Tibial nerve (tissue), 4 donors: ENCODE measurements at regions not wholly inside any gene's neighbourhood (a gene's known extent, or its start where the extent isn't known, plus 50 kb on each side); places are given as distances from the start of the nearest gene placed in this dataset.

Experiments used
- EP300 ChIP-seq, 2 donors: sonication (generic); formaldehyde crosslinking; IDR thresholded peaks; one replicate each; pipeline ENCODE4 v1.6.1; 2017; ENCODE audit warnings: antibody characterized with exemption in 2 of 2, mild to moderate bottlenecking in 1 of 2
- POLR2A ChIP-seq, 2 donors: fragments of 450-650 bp; IDR thresholded peaks; one replicate each; pipeline ENCODE4 v1.6.1; 2017; ENCODE audit warnings: antibody characterized with exemption in 2 of 2, mild to moderate bottlenecking in 2 of 2, moderate library complexity in 2 of 2
- TF ChIP-seq, protein P1 (sequence below), 5 experiments: fragments of 200-600 bp in 3 of 5; fragments of 450-650 bp in 2 of 5; sonication (generic) in 3 of 5; IDR thresholded peaks; one replicate each; pipeline ENCODE4 v1.5.1; 2016 to 2019; ENCODE audit warnings: antibody characterized with exemption in 5 of 5, mild to moderate bottlenecking in 3 of 5, moderate library complexity in 2 of 5

DNA sequence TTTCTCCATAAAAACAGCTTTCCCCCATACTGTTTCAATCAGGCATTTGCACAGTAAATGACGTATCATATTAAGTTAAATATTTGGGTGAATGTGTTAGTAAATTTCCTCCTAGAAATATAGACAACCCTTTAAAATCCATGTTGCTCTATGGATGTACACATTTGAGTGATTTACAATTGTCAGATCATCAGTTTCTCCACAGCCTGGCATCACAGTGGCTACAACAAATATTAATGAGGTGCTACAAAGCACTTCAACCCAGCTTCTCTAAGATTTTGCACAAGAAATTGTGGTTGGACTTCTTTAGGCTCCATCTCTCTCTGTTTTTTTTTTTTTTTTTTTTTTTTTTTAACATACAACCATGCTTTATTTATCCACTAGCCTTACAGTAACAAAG is 584.4 kb upstream of the AMELY start:
- TF ChIP-seq POLR2A (IDR thresholded peaks at IDR 0.05) (no peak), EP300 (IDR thresholded peaks at IDR 0.05) (no peak)
- TF ChIP-seq, protein P1, sequence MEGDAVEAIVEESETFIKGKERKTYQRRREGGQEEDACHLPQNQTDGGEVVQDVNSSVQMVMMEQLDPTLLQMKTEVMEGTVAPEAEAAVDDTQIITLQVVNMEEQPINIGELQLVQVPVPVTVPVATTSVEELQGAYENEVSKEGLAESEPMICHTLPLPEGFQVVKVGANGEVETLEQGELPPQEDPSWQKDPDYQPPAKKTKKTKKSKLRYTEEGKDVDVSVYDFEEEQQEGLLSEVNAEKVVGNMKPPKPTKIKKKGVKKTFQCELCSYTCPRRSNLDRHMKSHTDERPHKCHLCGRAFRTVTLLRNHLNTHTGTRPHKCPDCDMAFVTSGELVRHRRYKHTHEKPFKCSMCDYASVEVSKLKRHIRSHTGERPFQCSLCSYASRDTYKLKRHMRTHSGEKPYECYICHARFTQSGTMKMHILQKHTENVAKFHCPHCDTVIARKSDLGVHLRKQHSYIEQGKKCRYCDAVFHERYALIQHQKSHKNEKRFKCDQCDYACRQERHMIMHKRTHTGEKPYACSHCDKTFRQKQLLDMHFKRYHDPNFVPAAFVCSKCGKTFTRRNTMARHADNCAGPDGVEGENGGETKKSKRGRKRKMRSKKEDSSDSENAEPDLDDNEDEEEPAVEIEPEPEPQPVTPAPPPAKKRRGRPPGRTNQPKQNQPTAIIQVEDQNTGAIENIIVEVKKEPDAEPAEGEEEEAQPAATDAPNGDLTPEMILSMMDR (IDR thresholded peaks at IDR 0.05) = no peak
